ENCODE measurements at regions not wholly inside any gene's neighbourhood (a gene's known extent, or its start where the extent isn't known, plus 50 kb on each side); places are given as distances from the start of the nearest gene placed in this dataset.
"Not testable (repeated sequence)": the region's sequence is repeated elsewhere in the genome, so short reads cannot be mapped to it uniquely, and the experiment has no call there.

DNA sequence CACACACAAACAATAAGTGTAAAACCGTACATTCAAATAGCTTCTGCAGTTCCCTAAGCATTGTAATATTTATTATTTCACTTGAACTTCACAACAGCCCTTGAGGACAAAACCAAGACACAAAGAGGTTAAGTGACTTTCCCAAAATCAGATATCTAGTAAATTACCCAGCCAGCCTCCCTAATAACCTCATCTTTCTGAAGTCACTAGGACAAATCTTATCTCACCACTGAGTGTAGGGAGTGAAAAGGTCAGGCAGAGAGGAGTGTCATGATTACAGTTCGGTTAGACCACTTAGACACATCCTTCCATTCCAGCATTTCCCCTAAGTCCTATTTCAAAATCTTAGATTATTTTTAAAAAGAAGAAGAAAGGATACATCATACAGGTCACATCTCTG lies 377.3 kb upstream of the NFIA start:
- peaks cover 8 to 22% of the 10 kb centered on the region in 2 donors for H3K9me3 Mint-ChIP-seq
- no peak overlapping the region for H3K27ac Mint-ChIP-seq
- peaks cover 16% of the 10 kb centered on the region for H3K27me3 Mint-ChIP-seq
- DNase-seq (no peak), ATAC-seq (no peak)
- no peaks in the 10 kb centered on the region for H3K4me1 Mint-ChIP-seq
- no peak overlapping the region for H3K4me3 Mint-ChIP-seq

DNA sequence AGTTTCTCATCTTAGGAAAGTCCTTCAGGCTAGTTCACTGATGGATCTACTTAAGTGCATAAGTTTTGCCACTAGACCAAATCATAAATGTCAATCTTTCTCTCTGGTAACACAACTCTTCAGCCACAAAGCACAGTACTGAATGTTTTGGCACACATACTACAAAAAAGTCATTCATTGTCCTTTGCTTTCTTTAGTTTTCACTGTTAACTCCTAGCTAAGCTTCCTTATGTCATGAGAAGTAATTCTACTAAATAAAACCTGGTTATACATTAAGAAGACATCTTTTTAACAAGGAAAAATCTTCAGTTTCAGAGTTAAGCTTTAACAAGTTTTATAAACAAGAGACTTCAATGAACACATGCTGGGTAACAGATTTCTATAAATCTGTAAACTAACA lies 379.2 kb upstream of the NFIA start:
- no peak for DNase-seq
- Mint-ChIP-seq H3K27ac (no peak overlapping the region), H3K27me3 (peaks cover 16% of the 10 kb centered on the region), H3K4me3 (no peak overlapping the region), H3K9me3 (peaks cover 7 to 20% of the 10 kb centered on the region in 2 donors), H3K4me1 (no peaks in the 10 kb centered on the region)
- no peak for ATAC-seq

DNA sequence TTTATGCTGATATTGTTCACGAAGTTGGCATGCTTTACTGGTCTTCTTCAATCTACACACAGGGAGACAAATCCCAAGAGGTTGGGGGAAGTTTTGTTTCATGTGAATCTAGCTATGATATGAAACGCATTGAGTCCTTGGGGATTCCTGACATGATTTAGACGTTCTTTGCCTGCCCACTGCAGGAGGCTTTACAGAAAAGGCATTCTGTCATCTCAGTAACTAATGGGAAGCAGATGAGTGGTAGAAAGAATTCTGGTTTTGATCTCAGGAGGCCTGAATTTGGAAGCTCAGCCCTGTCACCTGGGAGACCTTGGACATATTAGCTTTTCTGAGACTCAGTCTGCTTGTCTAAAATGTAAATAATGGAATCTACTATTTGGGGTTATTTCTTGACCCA lies 383.0 kb upstream of the NFIA start:
- ATAC-seq (no peak), DNase-seq (no peak)
- H3K4me3 Mint-ChIP-seq, result no peak overlapping the region
- no peaks in the 10 kb centered on the region for H3K4me1 Mint-ChIP-seq
- H3K27ac Mint-ChIP-seq, result no peak overlapping the region
- H3K9me3 Mint-ChIP-seq, result no peaks in the 10 kb centered on the region
- peaks cover 14% of the 10 kb centered on the region for H3K27me3 Mint-ChIP-seq

DNA sequence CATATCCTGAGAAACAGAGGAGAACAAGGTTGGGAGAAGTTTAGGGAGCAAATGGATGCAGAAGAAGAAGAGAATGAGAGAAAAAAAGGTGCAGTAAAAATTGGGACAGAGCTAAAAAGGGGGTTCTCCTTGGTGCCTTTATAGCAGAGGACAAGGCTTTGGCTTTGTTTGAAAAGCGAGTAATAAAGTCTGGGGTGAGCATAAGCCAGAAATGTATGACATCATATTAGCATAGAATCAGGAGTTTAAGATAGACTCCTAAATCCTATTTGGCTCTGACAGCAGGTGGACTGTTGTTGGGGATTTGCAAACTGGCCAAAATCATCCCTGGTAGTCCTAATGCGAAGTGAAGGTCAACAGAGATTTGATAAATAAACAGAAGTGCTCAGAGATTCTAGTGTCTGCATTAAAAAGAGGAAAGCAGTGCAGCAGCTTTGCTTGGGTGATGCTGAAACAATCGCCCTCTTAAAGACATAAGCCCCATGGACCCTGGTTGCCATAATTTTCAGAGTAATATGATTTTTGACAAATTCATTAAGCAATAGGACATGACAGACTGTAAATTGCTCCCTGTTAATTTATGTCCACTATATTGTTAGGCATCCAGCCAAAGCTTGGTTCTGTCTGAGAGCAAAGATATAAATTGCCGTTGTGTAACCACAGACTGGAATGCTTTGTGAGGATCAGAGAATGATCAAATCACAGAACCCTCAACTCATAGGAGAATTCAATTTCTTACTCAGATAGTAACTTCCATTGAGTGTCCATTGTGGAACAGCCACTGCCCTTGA lies 385.0 kb upstream of the NFIA start:
- no peak for DNase-seq
- Mint-ChIP-seq H3K9me3 (no peaks in the 10 kb centered on the region), H3K27me3 (peaks cover 14% of the 10 kb centered on the region), H3K4me1 (no peaks in the 10 kb centered on the region), H3K27ac (no peak overlapping the region), H3K4me3 (no peak overlapping the region)
- no peak for ATAC-seq

DNA sequence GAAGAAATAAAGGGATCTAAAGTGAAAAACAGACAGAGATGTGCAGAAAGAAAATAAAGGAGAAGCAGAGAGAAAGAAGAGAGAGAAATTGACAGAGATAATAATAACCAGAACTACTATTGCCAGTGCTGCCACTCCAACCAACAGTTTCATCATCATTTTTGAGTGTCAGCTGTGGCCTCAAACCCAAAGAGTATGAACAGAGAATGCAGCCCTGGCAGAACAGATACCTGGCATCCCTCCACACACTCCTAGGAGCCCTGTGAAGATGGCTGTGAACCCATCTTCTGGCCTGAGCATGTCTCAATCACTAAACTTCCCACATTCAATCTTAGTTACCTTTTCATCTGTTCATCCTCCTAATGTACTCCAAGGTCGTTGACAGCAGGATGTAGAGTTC lies 385.8 kb upstream of the NFIA start:
- H3K27ac Mint-ChIP-seq, result no peak overlapping the region
- H3K9me3 Mint-ChIP-seq, result peaks cover 0 to 4% of the 10 kb centered on the region in 2 donors
- no peak for DNase-seq
- H3K27me3 Mint-ChIP-seq, result peaks cover 14% of the 10 kb centered on the region
- no peak for ATAC-seq
- H3K4me1 Mint-ChIP-seq, result no peaks in the 10 kb centered on the region
- no peak overlapping the region for H3K4me3 Mint-ChIP-seq

DNA sequence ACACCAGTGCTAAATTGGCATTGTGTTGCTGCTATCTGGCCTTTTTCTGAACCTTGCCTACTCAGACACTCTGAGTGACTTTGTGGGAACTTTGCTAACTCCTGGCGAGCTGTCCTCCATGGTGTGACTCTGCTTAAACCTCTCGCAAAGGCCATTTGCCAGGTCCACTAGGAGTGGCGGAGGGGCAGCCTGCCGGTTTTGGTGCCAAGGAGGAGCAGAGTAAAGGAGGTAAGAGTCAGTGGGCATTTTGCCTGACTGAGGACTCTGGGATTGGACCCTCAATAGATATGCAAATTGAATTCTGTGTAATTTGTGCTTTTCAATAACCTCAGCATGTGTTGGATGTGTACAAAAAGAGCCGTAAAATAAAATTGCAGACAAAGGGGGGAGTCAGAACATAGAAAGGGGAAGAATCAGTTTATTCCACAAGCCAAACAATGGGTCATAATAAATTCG lies 386.6 kb upstream of the NFIA start:
- DNase-seq (no peak), ATAC-seq (no peak)
- Mint-ChIP-seq H3K4me1 (no peaks in the 10 kb centered on the region), H3K27ac (no peak overlapping the region), H3K9me3 (peaks cover 0 to 4% of the 10 kb centered on the region in 2 donors), H3K4me3 (no peak overlapping the region), H3K27me3 (peaks cover 14% of the 10 kb centered on the region)

DNA sequence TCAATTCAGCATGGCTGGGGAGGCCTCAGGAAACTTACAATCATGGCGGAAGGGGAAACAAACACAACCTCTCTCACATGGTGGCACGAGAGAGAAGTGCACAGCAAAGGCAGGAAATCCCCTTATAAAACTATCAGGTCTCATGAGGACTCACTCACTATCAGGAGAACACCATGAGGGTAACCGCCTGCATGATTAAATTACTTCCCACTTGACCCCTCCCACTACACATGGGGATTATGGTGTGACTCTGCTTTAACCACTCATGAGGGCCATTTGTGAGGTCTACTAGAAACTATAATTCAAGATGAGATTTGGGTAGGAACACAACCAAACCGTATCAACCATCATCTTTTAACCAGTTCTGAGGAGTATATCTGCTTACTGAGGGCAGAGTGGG lies 387.4 kb upstream of the NFIA start:
- DNase-seq, result no peak
- no peak overlapping the region for H3K27ac Mint-ChIP-seq
- peaks cover 0 to 4% of the 10 kb centered on the region in 2 donors for H3K9me3 Mint-ChIP-seq
- H3K27me3 Mint-ChIP-seq, result peaks cover 14% of the 10 kb centered on the region
- ATAC-seq, result no peak
- no peaks in the 10 kb centered on the region for H3K4me1 Mint-ChIP-seq
- H3K4me3 Mint-ChIP-seq, result no peak overlapping the region

DNA sequence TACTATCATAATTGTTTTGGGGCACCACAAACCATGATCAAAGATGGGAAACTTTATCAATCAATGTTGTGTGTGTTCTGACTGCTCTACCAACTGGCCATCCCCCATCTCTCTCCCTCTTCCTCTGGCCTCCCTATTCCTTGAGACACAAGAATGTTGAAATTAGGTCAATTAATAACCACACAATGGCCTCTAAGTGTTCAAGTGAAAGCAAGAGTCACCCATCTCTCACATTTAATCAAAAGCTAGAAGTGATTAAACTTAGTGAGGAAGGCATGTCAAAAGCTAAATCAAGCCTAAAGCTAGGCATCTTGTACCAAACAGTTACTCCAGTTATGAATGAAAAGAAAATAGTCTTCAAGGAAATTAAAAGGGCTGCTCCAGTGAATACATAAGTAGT lies 390.3 kb upstream of the NFIA start:
- peaks cover 0 to 4% of the 10 kb centered on the region in 2 donors for H3K9me3 Mint-ChIP-seq
- DNase-seq, result no peak

DNA sequence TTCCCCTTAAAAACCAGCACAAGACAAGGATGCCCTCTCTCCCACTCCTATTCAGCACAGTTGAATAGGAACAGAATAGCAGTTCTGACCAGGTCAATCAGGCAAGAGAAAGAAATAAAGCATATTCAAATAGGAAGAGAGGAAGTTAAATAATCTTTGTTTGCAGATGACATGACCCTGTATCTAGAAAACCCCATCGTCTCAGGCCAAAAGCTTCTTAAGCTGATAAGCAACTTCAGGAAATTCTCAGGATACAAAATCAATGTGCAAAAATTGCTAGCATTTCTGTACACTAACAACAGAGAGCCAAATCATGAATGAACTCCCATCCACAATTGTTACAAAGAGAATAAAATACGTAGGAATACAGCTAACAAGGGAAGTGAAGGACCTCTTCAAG lies 394.1 kb upstream of the NFIA start:
- DNase-seq, H3K27me3 Mint-ChIP-seq, ATAC-seq, H3K4me1 Mint-ChIP-seq, H3K27ac Mint-ChIP-seq, H3K4me3 Mint-ChIP-seq: not testable (repeated sequence)
- H3K9me3 Mint-ChIP-seq, result peaks cover 8 to 13% of the 10 kb centered on the region in 2 donors

More for the DNA sequence above, 390.3 kb upstream of the NFIA start:
- Mint-ChIP-seq H3K4me3 (no peak overlapping the region), H3K27me3 (peaks cover 10% of the 10 kb centered on the region), H3K27ac (no peak overlapping the region), H3K4me1 (no peaks in the 10 kb centered on the region)
- no peak for ATAC-seq

DNA sequence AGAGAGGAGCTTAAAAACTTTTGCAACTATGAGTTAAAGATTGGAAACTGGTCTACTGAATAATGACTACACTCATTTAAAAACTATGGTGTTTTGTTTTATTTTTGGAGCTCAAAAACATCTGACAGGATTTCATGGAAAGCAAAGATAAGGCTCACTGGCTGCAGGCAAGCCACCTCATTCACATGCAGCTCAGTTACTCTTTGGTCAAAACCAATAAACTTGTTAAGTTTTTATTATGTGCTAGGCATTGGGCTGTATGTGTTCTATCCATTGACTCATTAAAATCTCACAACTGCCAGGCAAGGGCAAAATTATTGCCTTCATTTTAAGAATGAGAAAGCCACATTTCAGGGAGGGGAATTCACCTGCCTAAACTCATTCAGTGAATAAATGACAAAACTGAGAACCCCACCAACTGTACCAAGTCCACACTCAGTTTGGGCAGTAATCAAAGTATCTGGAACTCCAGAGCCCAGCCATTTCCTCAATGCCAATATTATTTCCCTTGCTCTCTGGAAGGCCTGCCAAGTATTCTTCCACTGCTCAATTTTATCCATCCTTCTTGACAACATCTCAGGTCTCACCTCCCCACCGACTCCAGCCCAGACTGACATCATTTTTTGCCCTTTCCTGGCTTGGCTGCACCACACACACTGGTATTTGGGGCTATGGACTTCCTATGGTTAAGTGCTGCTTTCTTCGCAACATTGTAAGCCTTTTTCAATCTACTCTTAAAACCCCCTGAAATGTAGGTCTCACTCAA lies 401.1 kb upstream of the NFIA start:
- Mint-ChIP-seq H3K27me3 (no peaks in the 10 kb centered on the region), H3K4me3 (no peak overlapping the region), H3K9me3 (peaks cover 8% of the 10 kb centered on the region in 2 donors), H3K27ac (no peak overlapping the region), H3K4me1 (no peaks in the 10 kb centered on the region)
- no peak for DNase-seq
- ATAC-seq, result no peak

DNA sequence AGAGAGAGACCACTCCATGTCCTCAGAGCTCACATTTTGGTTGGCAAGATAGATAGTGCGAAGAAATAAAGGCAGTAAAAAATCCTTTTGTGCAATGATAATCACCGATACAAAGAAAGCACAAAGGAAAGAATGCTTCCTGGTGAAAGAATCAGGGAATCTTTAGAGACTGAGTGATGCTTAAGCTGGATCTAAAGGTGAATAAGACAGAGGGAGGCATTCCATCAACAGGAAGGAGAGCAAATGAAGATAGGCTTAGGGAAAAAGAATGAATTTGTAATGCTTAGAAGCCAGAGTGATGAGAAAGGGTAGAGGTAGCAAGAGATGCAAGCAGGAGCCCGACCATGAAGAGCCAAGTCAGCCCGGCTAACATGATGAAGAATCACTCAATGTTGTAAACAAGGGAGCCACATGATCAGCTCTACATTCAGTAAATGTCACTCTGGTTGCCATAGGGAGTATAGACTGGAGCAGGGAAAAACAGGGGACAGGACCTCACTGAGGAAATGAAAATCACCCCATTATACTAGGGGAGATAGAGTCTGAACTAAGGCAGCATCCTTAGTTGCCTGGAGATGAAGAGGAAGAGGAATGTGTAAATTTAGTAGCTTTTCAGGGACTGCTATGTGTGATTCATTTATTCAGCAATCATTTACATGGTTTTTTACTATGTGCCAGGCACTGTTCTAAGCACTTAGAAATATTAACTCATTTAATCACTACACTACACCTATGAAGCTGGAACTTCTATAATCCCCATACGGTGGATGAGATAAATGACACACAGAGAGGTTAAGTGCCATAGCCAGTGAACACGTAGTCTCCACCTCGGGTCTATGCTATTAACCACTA lies 402.6 kb upstream of the NFIA start:
- Mint-ChIP-seq H3K27ac (no peak overlapping the region), H3K27me3 (no peaks in the 10 kb centered on the region), H3K9me3 (peaks cover 3 to 4% of the 10 kb centered on the region in 2 donors), H3K4me3 (no peak overlapping the region), H3K4me1 (no peaks in the 10 kb centered on the region)
- no peak for DNase-seq
- no peak for ATAC-seq

DNA sequence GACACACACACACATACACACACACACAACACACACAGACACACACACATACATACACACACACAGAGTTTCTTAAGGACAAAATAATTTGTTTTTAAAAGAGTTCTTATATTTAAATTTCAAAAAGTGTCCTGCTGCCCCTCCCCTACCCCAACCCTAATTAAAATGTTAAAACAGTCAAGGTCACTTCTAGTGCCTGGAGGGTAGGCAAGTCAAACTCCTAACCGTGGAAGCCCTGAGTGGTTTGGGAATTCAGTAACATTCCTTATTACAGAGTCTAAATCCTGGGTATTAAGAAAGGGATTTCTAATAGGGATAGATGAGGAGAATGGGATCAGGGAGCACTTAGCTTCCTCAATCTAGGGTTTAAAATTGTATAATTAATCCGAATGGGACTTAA lies 403.6 kb upstream of the NFIA start:
- no peaks in the 10 kb centered on the region for H3K27me3 Mint-ChIP-seq
- no peak for DNase-seq

DNA sequence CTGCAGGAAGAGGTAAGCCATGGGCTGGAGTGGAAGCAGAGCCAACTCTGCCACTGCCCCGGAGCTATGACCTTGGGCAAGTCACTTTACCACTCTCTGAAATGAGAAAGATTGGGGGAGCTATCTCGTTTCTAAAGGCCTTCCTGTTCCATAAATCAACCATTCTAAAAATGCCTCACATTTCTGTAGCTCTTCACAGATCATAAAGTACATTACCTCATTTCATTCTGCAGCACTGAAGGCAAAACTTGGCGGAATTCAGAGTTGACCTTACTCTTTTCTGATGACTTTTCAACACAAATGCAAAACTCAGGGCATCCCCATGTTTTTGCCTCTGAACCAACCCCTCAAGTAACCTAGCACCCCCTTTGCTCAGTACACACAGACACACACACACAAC lies 404.0 kb upstream of the NFIA start:
- Mint-ChIP-seq H3K27ac (no peak overlapping the region), H3K4me3 (no peak overlapping the region), H3K9me3 (no peaks in the 10 kb centered on the region), H3K4me1 (no peaks in the 10 kb centered on the region), H3K27me3 (no peaks in the 10 kb centered on the region)
- ATAC-seq (no peak), DNase-seq (no peak)

More for the DNA sequence above, 403.6 kb upstream of the NFIA start:
- Mint-ChIP-seq H3K9me3 (no peaks in the 10 kb centered on the region), H3K27ac (no peak overlapping the region), H3K4me1 (no peaks in the 10 kb centered on the region), H3K4me3 (no peak overlapping the region)
- no peak for ATAC-seq

DNA sequence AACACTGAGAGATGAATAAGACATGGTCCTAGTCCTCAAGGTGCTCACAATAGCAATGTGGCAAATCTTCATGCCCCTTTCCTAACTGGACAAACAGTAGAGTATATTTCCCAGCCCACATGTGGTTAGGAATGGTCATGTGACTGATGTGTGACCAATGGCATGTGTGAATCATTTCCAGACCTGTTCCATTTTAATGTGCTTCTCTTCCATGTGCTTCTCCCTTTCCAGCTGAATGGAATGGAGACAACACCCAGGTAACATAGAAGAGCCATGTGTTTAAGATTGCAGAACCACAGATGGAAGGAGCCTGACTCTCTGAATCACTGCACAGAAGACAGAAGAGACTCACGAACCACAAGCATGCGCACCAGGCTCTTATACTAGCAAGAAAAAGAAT lies 409.9 kb upstream of the NFIA start:
- no peak for ATAC-seq
- Mint-ChIP-seq H3K27me3 (no peaks in the 10 kb centered on the region), H3K4me1 (no peaks in the 10 kb centered on the region), H3K9me3 (no peaks in the 10 kb centered on the region), H3K4me3 (no peak overlapping the region), H3K27ac (no peak overlapping the region)
- DNase-seq, result no peak

DNA sequence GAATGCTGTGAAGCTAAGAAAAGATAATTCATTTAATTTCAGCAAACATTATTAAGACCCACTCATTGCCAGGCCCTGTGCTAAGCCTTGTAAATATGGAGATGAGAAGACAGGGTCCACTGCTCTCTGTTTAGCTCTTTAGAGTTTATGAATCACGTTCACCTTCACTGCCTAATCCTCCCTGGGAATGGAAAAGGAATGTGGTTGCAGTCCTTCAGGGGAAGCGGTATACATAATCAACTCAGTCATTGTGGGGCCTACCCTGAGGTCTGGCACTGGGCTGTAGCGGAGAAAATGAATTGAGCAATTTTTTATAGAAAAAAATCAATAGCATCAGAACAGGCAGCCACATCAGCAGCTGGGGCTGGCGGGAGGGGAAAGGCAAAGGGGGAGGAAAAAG lies 412.1 kb upstream of the NFIA start:
- H3K4me1 Mint-ChIP-seq, result no peaks in the 10 kb centered on the region
- DNase-seq, result no peak
- H3K9me3 Mint-ChIP-seq, result no peaks in the 10 kb centered on the region
- no peaks in the 10 kb centered on the region for H3K27me3 Mint-ChIP-seq
- H3K4me3 Mint-ChIP-seq, result no peak overlapping the region
- H3K27ac Mint-ChIP-seq, result no peak overlapping the region
- no peak for ATAC-seq

DNA sequence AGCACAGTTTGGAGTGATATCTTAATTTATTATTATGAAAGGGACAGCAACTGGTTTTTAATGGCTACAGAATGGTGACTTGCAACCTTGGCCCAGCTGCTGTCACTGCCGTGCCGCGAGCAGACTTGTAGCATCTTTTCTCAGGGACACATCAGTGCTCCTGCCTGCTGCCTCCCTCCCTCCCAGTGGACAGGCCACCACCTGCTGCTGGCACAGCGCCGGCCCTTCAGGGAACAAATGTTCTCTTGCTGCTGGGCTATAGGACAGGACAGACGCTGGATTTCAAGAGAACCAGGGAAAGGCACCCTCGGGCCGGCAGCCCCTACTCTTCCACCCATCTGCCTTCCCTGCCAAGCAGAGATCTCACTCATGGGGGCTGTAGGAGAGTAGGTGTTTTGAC lies 413.8 kb upstream of the NFIA start:
- H3K4me1 Mint-ChIP-seq, result no peaks in the 10 kb centered on the region
- peak overlapping the region in 1 of 2 donors; percentile 37 for H3K27ac Mint-ChIP-seq
- ATAC-seq (no peak), DNase-seq (no peak)
- no peaks in the 10 kb centered on the region for H3K9me3 Mint-ChIP-seq
- H3K4me3 Mint-ChIP-seq, result no peak overlapping the region
- no peaks in the 10 kb centered on the region for H3K27me3 Mint-ChIP-seq

Measured in stimulated activated naive CD8-positive, alpha-beta T cell treated with anti-CD3 and anti-CD28 coated beads, Interleukin-15, amount 100 ng/mL, for 72 hours (primary cell).